Activated naive CD8-positive, alpha-beta T cell treated with anti-CD3 and anti-CD28 coated beads, Interleukin-2, amount 50 U/mL, for 16 hours (primary cell): ENCODE measurements at regions not wholly inside any gene's neighbourhood (a gene's known extent, or its start where the extent isn't known, plus 50 kb on each side); places are given as distances from the start of the nearest gene placed in this dataset.
"Not testable (repeated sequence)": the region's sequence is repeated elsewhere in the genome, so short reads cannot be mapped to it uniquely, and the experiment has no call there.

ENCODE experiments used
- DNase-seq: peaks from one replicate; pipeline ENCODE4 v3.0.0-alpha.2; 2020; ENCODE audit warnings: low read depth, low spot score

- no peak for DNase-seq
Measured at GRCh38 chr11:69572233-69572860, 68.6 kb upstream of the CCND1 start.

- DNase-seq: no peak
Measured at GRCh38 chr11:69572861-69573260, 68.1 kb upstream of the CCND1 start.

GRCh38 chr11:69573761-69574607 is 67.0 kb upstream of the CCND1 start:
- DNase-seq: no peak

GRCh38 chr11:69574608-69575255 is 66.2 kb upstream of the CCND1 start:
- no peak for DNase-seq

- no peak for DNase-seq
Measured at GRCh38 chr11:69575296-69576068, 65.5 kb upstream of the CCND1 start.

- DNase-seq: no peak
Measured at GRCh38 chr11:69576069-69576782, 64.7 kb upstream of the CCND1 start.

GRCh38 chr11:69578167-69578566 is 62.8 kb upstream of the CCND1 start:
- no peak for DNase-seq

- no peak for DNase-seq
Measured at GRCh38 chr11:69580529-69580928, 60.4 kb upstream of the CCND1 start.

- no peak for DNase-seq
Measured at GRCh38 chr11:69582756-69583467, 58.0 kb upstream of the CCND1 start.

GRCh38 chr11:69584160-69584559 is 56.8 kb upstream of the CCND1 start:
- DNase-seq: no peak

- no peak for DNase-seq
Measured at GRCh38 chr11:69585385-69585784, 55.6 kb upstream of the CCND1 start.

GRCh38 chr11:69587454-69588090 is 53.4 kb upstream of the CCND1 start:
- no peak for DNase-seq

GRCh38 chr11:69588270-69588669 is 52.7 kb upstream of the CCND1 start:
- DNase-seq: no peak

- not testable (repeated sequence) for DNase-seq
Measured at GRCh38 chr11:69590088-69590487, 50.9 kb upstream of the CCND1 start.
